Breast epithelium (tissue), 3 donors: ENCODE measurements at regions not wholly inside any gene's neighbourhood (a gene's known extent, or its start where the extent isn't known, plus 50 kb on each side); places are given as distances from the start of the nearest gene placed in this dataset.

Source experiments
- POLR2A ChIP-seq: fragments of 450-650 bp; IDR thresholded peaks from one replicate; pipeline ENCODE4 v1.6.1; 2016; ENCODE audit warnings: antibody characterized with exemption, mild to moderate bottlenecking, moderate library complexity
- POLR2AphosphoS5 ChIP-seq, 3 donors: sonication (generic); formaldehyde crosslinking; IDR thresholded peaks; one replicate each; pipeline ENCODE4 v1.6.1; 2017; ENCODE audit warnings: antibody characterized with exemption in 3 of 3
- TF ChIP-seq, protein P1 (sequence below), 3 donors: fragments of 450-650 bp; IDR thresholded peaks; one replicate each; pipeline ENCODE4 v1.5.1; 2016 to 2017; ENCODE audit warnings: antibody characterized with exemption in 3 of 3, mild to moderate bottlenecking in 3 of 3, moderate library complexity in 3 of 3

DNA sequence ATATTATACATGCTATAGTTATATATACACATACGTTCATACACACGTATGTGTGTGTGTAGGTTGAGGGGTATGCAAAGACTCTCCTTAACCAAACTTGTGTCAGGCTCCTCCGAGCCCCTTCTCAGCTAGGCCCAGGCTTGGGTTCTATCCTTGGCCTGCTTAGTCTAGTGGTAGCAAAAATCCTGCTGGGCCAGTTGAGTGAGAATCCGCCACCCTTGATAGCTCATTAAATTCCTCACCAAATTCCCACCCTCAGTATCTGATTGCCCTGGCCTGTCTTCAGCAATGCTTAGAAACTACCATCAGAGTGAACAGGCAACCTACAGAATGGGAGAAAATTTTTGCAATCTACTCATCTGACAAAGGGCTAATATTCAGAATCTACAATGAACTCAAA, 126.5 kb downstream of the TSN start:
- TF ChIP-seq POLR2A (no peak), POLR2AphosphoS5 (IDR thresholded peaks at IDR 0.05) (no peak)
- TF ChIP-seq, protein P1, sequence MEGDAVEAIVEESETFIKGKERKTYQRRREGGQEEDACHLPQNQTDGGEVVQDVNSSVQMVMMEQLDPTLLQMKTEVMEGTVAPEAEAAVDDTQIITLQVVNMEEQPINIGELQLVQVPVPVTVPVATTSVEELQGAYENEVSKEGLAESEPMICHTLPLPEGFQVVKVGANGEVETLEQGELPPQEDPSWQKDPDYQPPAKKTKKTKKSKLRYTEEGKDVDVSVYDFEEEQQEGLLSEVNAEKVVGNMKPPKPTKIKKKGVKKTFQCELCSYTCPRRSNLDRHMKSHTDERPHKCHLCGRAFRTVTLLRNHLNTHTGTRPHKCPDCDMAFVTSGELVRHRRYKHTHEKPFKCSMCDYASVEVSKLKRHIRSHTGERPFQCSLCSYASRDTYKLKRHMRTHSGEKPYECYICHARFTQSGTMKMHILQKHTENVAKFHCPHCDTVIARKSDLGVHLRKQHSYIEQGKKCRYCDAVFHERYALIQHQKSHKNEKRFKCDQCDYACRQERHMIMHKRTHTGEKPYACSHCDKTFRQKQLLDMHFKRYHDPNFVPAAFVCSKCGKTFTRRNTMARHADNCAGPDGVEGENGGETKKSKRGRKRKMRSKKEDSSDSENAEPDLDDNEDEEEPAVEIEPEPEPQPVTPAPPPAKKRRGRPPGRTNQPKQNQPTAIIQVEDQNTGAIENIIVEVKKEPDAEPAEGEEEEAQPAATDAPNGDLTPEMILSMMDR (IDR thresholded peaks at IDR 0.05), result no peak
